NCI-H82 treated with DMSO at 0.1 percent for 48 hours (cell line): ENCODE measurements at regions not wholly inside any gene's neighbourhood (a gene's known extent, or its start where the extent isn't known, plus 50 kb on each side); places are given as distances from the start of the nearest gene placed in this dataset.
"Not testable (repeated sequence)": the region's sequence is repeated elsewhere in the genome, so short reads cannot be mapped to it uniquely, and the experiment has no call there.

Experiments used
- DNase-seq: peaks from one replicate; lab custom pipeline; 2025; ENCODE audit not compliant: unreplicated experiment; lab: John Stamatoyannopoulos, UW

GRCh38 chr7:109579901-109580300 lies 1010.2 kb downstream of the DNAJB9 start:
- DNase-seq = no peak

- no peak for DNase-seq
Observed at GRCh38 chr7:109582211-109582610, 1012.5 kb downstream of the DNAJB9 start.

- not testable (repeated sequence) for DNase-seq
Observed at GRCh38 chr7:109596948-109597347, 1027.3 kb downstream of the DNAJB9 start.

- no peak for DNase-seq
Observed at GRCh38 chr7:109611656-109612055, 1042.0 kb downstream of the DNAJB9 start.

- no peak for DNase-seq
Observed at GRCh38 chr7:109616551-109617069, 1046.9 kb downstream of the DNAJB9 start.

- no peak for DNase-seq
Observed at GRCh38 chr7:109622320-109622719, 1052.6 kb downstream of the DNAJB9 start.

- DNase-seq = not testable (repeated sequence)
Observed at GRCh38 chr7:109632890-109633289, 1063.2 kb downstream of the DNAJB9 start.

GRCh38 chr7:109635374-109635773 lies 1065.7 kb downstream of the DNAJB9 start:
- no peak for DNase-seq

- no peak for DNase-seq
Observed at GRCh38 chr7:109637428-109637990, 1067.8 kb downstream of the DNAJB9 start.

- DNase-seq = no peak
Observed at GRCh38 chr7:109638321-109638720, 1068.6 kb downstream of the DNAJB9 start.

- DNase-seq = no peak
Observed at GRCh38 chr7:109639561-109639960, 1069.9 kb downstream of the DNAJB9 start.

- DNase-seq = no peak
Observed at GRCh38 chr7:109641445-109641844, 1071.8 kb downstream of the DNAJB9 start.

GRCh38 chr7:109646124-109646523 lies 1076.5 kb downstream of the DNAJB9 start:
- DNase-seq = no peak

- not testable (repeated sequence) for DNase-seq
Observed at GRCh38 chr7:109646594-109646993, 1076.9 kb downstream of the DNAJB9 start.

GRCh38 chr7:109647263-109647662 lies 1077.6 kb downstream of the DNAJB9 start:
- not testable (repeated sequence) for DNase-seq

- DNase-seq = no peak
Observed at GRCh38 chr7:109659261-109659660, 1089.6 kb downstream of the DNAJB9 start.

- DNase-seq = no peak
Observed at GRCh38 chr7:109660401-109660800, 1090.7 kb downstream of the DNAJB9 start.

GRCh38 chr7:109663806-109664205 lies 1094.1 kb downstream of the DNAJB9 start:
- peak; percentile 96 for DNase-seq

GRCh38 chr7:109687269-109687668 lies 1117.6 kb downstream of the DNAJB9 start:
- not testable (repeated sequence) for DNase-seq

- DNase-seq = not testable (repeated sequence)
Observed at GRCh38 chr7:109692613-109693012, 1122.9 kb downstream of the DNAJB9 start.

- DNase-seq = no peak
Observed at GRCh38 chr7:109694149-109695071, 1124.7 kb downstream of the DNAJB9 start.

- DNase-seq = no peak
Observed at GRCh38 chr7:109695419-109695818, 1125.7 kb downstream of the DNAJB9 start.
